ENCODE measurements at regions not wholly inside any gene's neighbourhood (a gene's known extent, or its start where the extent isn't known, plus 50 kb on each side); places are given as distances from the start of the nearest gene placed in this dataset.

GRCh38 chrX:40448793-40449192 lies 132.0 kb upstream of the ATP6AP2 start:
- TF ChIP-seq CTCF (IDR thresholded peaks at IDR 0.05) (no peak), POLR2A (IDR thresholded peaks at IDR 0.05) (no peak)
